BE2C (cell line): ENCODE measurements at regions not wholly inside any gene's neighbourhood (a gene's known extent, or its start where the extent isn't known, plus 50 kb on each side); places are given as distances from the start of the nearest gene placed in this dataset.

Experiments
- DNase-seq: peaks from one replicate; pipeline ENCODE4 v3.0.0-alpha.2; 2020
- H3K27me3 ChIP-seq: fragments of 250-450 bp; sonication (Bioruptor Pico); 2 replicates; pipeline ENCODE4 v1.5.1; 2020; ENCODE audit warnings: mild to moderate bottlenecking
- H3K36me3 ChIP-seq: fragments of 250-450 bp; sonication (Bioruptor Pico); 2 replicates; pipeline ENCODE4 v1.5.1; 2020; ENCODE audit warnings: mild to moderate bottlenecking
- H3K4me1 ChIP-seq: fragments of 250-450 bp; sonication (Bioruptor Pico); 2 replicates; pipeline ENCODE4 v1.5.1; 2020
- H3K4me3 ChIP-seq: 2 replicates; pipeline ENCODE4 v1.5.1; 2011; ENCODE audit warnings: low read depth, low read length
- H3K9me3 ChIP-seq: fragments of 250-450 bp; sonication (Bioruptor Pico); 2 replicates; pipeline ENCODE4 v1.5.1; 2020
- CTCF ChIP-seq: IDR thresholded peaks from 2 replicates; pipeline ENCODE4 v1.5.1; 2012; ENCODE audit warnings: mild to moderate bottlenecking, low read depth, low read length

- Histone ChIP-seq H3K4me1 (no peaks in the 10 kb centered on the region), H3K9me3 (no peaks in the 10 kb centered on the region), H3K36me3 (no peaks in the 10 kb centered on the region), H3K4me3 (no peak overlapping the region), H3K27me3 (no peaks in the 10 kb centered on the region)
- no peak for TF ChIP-seq CTCF
- no peak for DNase-seq
Measured at GRCh38 chr3:168371846-168372245, 276.1 kb upstream of the GOLIM4 start.

GRCh38 chr3:168364967-168365366 lies 269.2 kb upstream of the GOLIM4 start:
- H3K4me3 ChIP-seq: no peak overlapping the region
- H3K4me1 ChIP-seq: no peaks in the 10 kb centered on the region
- H3K27me3 ChIP-seq: no peaks in the 10 kb centered on the region
- TF ChIP-seq CTCF: no peak
- H3K36me3 ChIP-seq: no peaks in the 10 kb centered on the region
- H3K9me3 ChIP-seq: no peaks in the 10 kb centered on the region
- no peak for DNase-seq

- no peak for TF ChIP-seq CTCF
- no peaks in the 10 kb centered on the region for H3K36me3 ChIP-seq
- no peak overlapping the region for H3K4me3 ChIP-seq
- no peaks in the 10 kb centered on the region for H3K4me1 ChIP-seq
- H3K27me3 ChIP-seq: no peaks in the 10 kb centered on the region
- DNase-seq: no peak
- no peaks in the 10 kb centered on the region for H3K9me3 ChIP-seq
Measured at GRCh38 chr3:168362661-168363247, 267.0 kb upstream of the GOLIM4 start.

DNA sequence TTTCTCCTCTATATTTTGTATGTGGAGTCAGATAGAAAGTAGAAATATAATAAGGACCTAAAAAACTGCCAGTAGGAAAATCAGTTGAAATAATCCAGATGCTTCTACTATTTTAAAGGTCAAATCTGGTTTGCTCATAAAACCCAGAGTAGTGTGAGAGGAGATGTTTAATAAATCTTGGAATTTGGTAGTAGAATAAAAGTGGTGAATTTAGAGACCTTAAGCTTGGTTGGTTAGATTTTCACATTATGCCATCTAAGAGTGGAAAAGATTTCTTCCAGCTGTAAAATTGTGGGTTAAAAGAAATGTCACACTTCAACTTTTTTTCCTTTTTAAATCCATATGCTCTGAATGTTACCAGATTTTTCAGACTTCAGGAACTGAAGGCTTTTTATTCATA lies 266.4 kb upstream of the GOLIM4 start:
- Histone ChIP-seq H3K36me3 (no peaks in the 10 kb centered on the region), H3K9me3 (no peaks in the 10 kb centered on the region), H3K4me3 (no peak overlapping the region), H3K4me1 (no peaks in the 10 kb centered on the region), H3K27me3 (no peaks in the 10 kb centered on the region)
- no peak for DNase-seq
- TF ChIP-seq CTCF: no peak

DNA sequence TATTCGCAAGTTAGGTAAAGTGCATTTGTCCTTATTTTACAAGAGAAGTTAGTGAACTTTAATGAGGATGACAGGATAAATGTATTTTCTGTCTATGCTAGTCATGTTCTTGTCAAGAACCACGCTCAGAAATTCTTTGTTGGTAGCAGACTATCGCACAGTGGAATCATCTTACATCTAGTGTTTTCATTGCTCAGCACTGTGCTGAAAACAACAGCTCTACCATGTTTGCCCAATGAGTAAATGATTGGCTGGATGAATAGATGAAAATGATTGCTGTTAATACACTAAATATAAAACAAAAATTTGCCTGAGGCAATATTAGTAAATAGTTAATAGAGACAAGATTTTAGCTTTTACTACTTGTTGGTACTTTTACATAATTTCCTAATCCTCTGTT lies 265.3 kb upstream of the GOLIM4 start:
- TF ChIP-seq CTCF: no peak

GRCh38 chr3:168342946-168343850 lies 247.5 kb upstream of the GOLIM4 start:
- TF ChIP-seq CTCF: no peak
- Histone ChIP-seq H3K9me3 (no peaks in the 10 kb centered on the region), H3K36me3 (no peaks in the 10 kb centered on the region), H3K4me3 (no peak overlapping the region), H3K4me1 (no peaks in the 10 kb centered on the region), H3K27me3 (no peaks in the 10 kb centered on the region)
- DNase-seq: no peak

More for the DNA sequence above, 265.3 kb upstream of the GOLIM4 start:
- Histone ChIP-seq H3K9me3 (no peaks in the 10 kb centered on the region), H3K4me1 (no peaks in the 10 kb centered on the region), H3K27me3 (no peaks in the 10 kb centered on the region), H3K36me3 (no peaks in the 10 kb centered on the region), H3K4me3 (no peak overlapping the region)
- no peak for DNase-seq
